ENCODE measurements at regions not wholly inside any gene's neighbourhood (a gene's known extent, or its start where the extent isn't known, plus 50 kb on each side); places are given as distances from the start of the nearest gene placed in this dataset.
"Not testable (repeated sequence)": the region's sequence is repeated elsewhere in the genome, so short reads cannot be mapped to it uniquely, and the experiment has no call there.

- no peak for DNase-seq (ENCODE audit: low read depth in 2 of 2, low spot score in 1 of 2)
These were observed 161.0 kb upstream of the CIBAR2 start for GRCh38 chr16:85273293-85273692.

GRCh38 chr16:85274501-85274900 lies 162.2 kb upstream of the CIBAR2 start:
- DNase-seq (ENCODE audit: low read depth in 2 of 2, low spot score in 1 of 2): no peak

GRCh38 chr16:85274924-85275323 lies 162.7 kb upstream of the CIBAR2 start:
- DNase-seq (ENCODE audit: low read depth in 2 of 2, low spot score in 1 of 2): no peak

GRCh38 chr16:85275533-85276249 lies 163.4 kb upstream of the CIBAR2 start:
- peak; percentile 17 to 46 for DNase-seq (ENCODE audit: low read depth in 2 of 2, low spot score in 1 of 2)

GRCh38 chr16:85276258-85276657 lies 164.0 kb upstream of the CIBAR2 start:
- DNase-seq (ENCODE audit: low read depth in 2 of 2, low spot score in 1 of 2): no peak

- no peak for DNase-seq (ENCODE audit: low read depth in 2 of 2, low spot score in 1 of 2)
These were observed 164.4 kb upstream of the CIBAR2 start for GRCh38 chr16:85276721-85277120.

- DNase-seq (ENCODE audit: low read depth in 2 of 2, low spot score in 1 of 2): no peak
These were observed 166.6 kb upstream of the CIBAR2 start for GRCh38 chr16:85278839-85279238.

- DNase-seq (ENCODE audit: low read depth in 2 of 2, low spot score in 1 of 2): no peak
These were observed 167.1 kb upstream of the CIBAR2 start for GRCh38 chr16:85279402-85279801.

- DNase-seq (ENCODE audit: low read depth in 2 of 2, low spot score in 1 of 2): no peak
These were observed 167.7 kb upstream of the CIBAR2 start for GRCh38 chr16:85279825-85280545.

- no peak for DNase-seq (ENCODE audit: low read depth in 2 of 2, low spot score in 1 of 2)
These were observed 168.9 kb upstream of the CIBAR2 start for GRCh38 chr16:85281181-85281580.

- DNase-seq (ENCODE audit: low read depth in 2 of 2, low spot score in 1 of 2): no peak
These were observed 170.6 kb upstream of the CIBAR2 start for GRCh38 chr16:85282842-85283241.

- no peak for DNase-seq (ENCODE audit: low read depth in 2 of 2, low spot score in 1 of 2)
These were observed 171.2 kb upstream of the CIBAR2 start for GRCh38 chr16:85283305-85284050.

- DNase-seq (ENCODE audit: low read depth in 2 of 2, low spot score in 1 of 2): no peak
These were observed 172.0 kb upstream of the CIBAR2 start for GRCh38 chr16:85284141-85284817.

GRCh38 chr16:85285681-85286065 lies 173.4 kb upstream of the CIBAR2 start:
- no peak for DNase-seq (ENCODE audit: low read depth in 2 of 2, low spot score in 1 of 2)

- no peak for DNase-seq (ENCODE audit: low read depth in 2 of 2, low spot score in 1 of 2)
These were observed 174.0 kb upstream of the CIBAR2 start for GRCh38 chr16:85286066-85286831.

- no peak for DNase-seq (ENCODE audit: low read depth in 2 of 2, low spot score in 1 of 2)
These were observed 174.9 kb upstream of the CIBAR2 start for GRCh38 chr16:85286951-85287814.

- DNase-seq (ENCODE audit: low read depth in 2 of 2, low spot score in 1 of 2): not testable (repeated sequence)
These were observed 175.5 kb upstream of the CIBAR2 start for GRCh38 chr16:85287815-85288109.

- no peak for DNase-seq (ENCODE audit: low read depth in 2 of 2, low spot score in 1 of 2)
These were observed 176.1 kb upstream of the CIBAR2 start for GRCh38 chr16:85288341-85288868.

GRCh38 chr16:85288869-85289660 lies 176.8 kb upstream of the CIBAR2 start:
- DNase-seq (ENCODE audit: low read depth in 2 of 2, low spot score in 1 of 2): no peak

Data from stimulated activated CD8-positive, alpha-beta memory T cell treated with anti-CD3 and anti-CD28 coated beads, Interleukin-4, amount 100 ng/mL, for 4 hours (primary cell).